ENCODE measurements at regions not wholly inside any gene's neighbourhood (a gene's known extent, or its start where the extent isn't known, plus 50 kb on each side); places are given as distances from the start of the nearest gene placed in this dataset.

- Histone ChIP-seq H2AFZ (ENCODE audit: insufficient read depth, low read depth, low read length, poor library complexity, severe bottlenecking) (no peak overlapping the region), H4K20me1 (ENCODE audit: control insufficient read depth, insufficient read depth, low read length, poor library complexity, severe bottlenecking) (no peaks in the 10 kb centered on the region), H3K36me3 (replicated peaks in 1 of 2; ENCODE audit: control extremely low read depth in 1 of 2, control insufficient read depth in 1 of 2, extremely low read depth in 1 of 2, insufficient read depth in 2 of 2, low read length in 1 of 2) (no peaks in the 10 kb centered on the region), H3K4me1 (ENCODE audit: control insufficient read depth in 2 of 2, insufficient read depth in 2 of 2, low read length in 2 of 2) (no peaks in the 10 kb centered on the region), H3K79me2 (ENCODE audit: control insufficient read depth, insufficient read depth, low read length) (no peaks in the 10 kb centered on the region), H3K27ac (ENCODE audit: low read length in 2 of 2) (no peak overlapping the region), H3K4me3 (ENCODE audit: control extremely low read depth in 1 of 5, extremely low read depth in 1 of 5, insufficient read depth in 1 of 5, low read depth in 2 of 5, low read length in 4 of 5) (no peak overlapping the region), H3K4me2 (replicated peaks; ENCODE audit: low read depth, low read length, poor library complexity, severe bottlenecking) (no peak overlapping the region), H3K27me3 (replicated peaks in 1 of 4; ENCODE audit: control extremely low read depth in 1 of 4, control insufficient read depth in 3 of 4, insufficient read depth in 4 of 4, low read length in 3 of 4) (no peaks in the 10 kb centered on the region), H3K9ac (ENCODE audit: low read length) (no peak overlapping the region), H3K9me3 (ENCODE audit: control extremely low read depth in 1 of 3, control insufficient read depth in 2 of 3, insufficient read depth in 1 of 3, low read length in 2 of 3) (no peaks in the 10 kb centered on the region)
- H3K27ac Mint-ChIP-seq: no peak overlapping the region
- DNase-seq (no peak), ATAC-seq (ENCODE audit: low read depth) (no peak)
- intact Hi-C loops (cut with micrococcal nuclease): no loop called here
- ChIA-PET CTCF (no interaction called here), POLR2A (no interaction called here)
- TF ChIP-seq, protein P1, sequence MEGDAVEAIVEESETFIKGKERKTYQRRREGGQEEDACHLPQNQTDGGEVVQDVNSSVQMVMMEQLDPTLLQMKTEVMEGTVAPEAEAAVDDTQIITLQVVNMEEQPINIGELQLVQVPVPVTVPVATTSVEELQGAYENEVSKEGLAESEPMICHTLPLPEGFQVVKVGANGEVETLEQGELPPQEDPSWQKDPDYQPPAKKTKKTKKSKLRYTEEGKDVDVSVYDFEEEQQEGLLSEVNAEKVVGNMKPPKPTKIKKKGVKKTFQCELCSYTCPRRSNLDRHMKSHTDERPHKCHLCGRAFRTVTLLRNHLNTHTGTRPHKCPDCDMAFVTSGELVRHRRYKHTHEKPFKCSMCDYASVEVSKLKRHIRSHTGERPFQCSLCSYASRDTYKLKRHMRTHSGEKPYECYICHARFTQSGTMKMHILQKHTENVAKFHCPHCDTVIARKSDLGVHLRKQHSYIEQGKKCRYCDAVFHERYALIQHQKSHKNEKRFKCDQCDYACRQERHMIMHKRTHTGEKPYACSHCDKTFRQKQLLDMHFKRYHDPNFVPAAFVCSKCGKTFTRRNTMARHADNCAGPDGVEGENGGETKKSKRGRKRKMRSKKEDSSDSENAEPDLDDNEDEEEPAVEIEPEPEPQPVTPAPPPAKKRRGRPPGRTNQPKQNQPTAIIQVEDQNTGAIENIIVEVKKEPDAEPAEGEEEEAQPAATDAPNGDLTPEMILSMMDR (IDR thresholded peaks at IDR 0.05): no peak
- no peak for TF ChIP-seq EZH2 (IDR thresholded peaks at IDR 0.05; ENCODE audit: borderline replicate concordance, insufficient read depth, low read depth, low read length, poor library complexity, severe bottlenecking)
- peaks cover 5% of the 10 kb centered on the region for H3K4me1 Mint-ChIP-seq
- H3K4me3 Mint-ChIP-seq: no peak overlapping the region
- no peaks in the 10 kb centered on the region for H3K9me3 Mint-ChIP-seq (ENCODE audit: insufficient read depth)
- no CpG with 5 or more reads among the region's 2 CpGs for WGBS (ENCODE audit: insufficient coverage)
- H3K27me3 Mint-ChIP-seq: no peaks in the 10 kb centered on the region
These were observed 162.1 kb upstream of the SOX5 start for GRCh38 chr12:24111616-24112015.

GRCh38 chr12:24111086-24111485 lies 161.6 kb upstream of the SOX5 start:
- Histone ChIP-seq H4K20me1 (ENCODE audit: control insufficient read depth, insufficient read depth, low read length, poor library complexity, severe bottlenecking) (no peaks in the 10 kb centered on the region), H3K79me2 (ENCODE audit: control insufficient read depth, insufficient read depth, low read length) (no peaks in the 10 kb centered on the region), H3K4me2 (replicated peaks; ENCODE audit: low read depth, low read length, poor library complexity, severe bottlenecking) (no peak overlapping the region), H3K27me3 (replicated peaks in 1 of 4; ENCODE audit: control extremely low read depth in 1 of 4, control insufficient read depth in 3 of 4, insufficient read depth in 4 of 4, low read length in 3 of 4) (no peaks in the 10 kb centered on the region), H3K4me1 (ENCODE audit: control insufficient read depth in 2 of 2, insufficient read depth in 2 of 2, low read length in 2 of 2) (no peaks in the 10 kb centered on the region), H3K4me3 (ENCODE audit: control extremely low read depth in 1 of 5, extremely low read depth in 1 of 5, insufficient read depth in 1 of 5, low read depth in 2 of 5, low read length in 4 of 5) (no peak overlapping the region), H2AFZ (ENCODE audit: insufficient read depth, low read depth, low read length, poor library complexity, severe bottlenecking) (no peak overlapping the region), H3K9me3 (ENCODE audit: control extremely low read depth in 1 of 3, control insufficient read depth in 2 of 3, insufficient read depth in 1 of 3, low read length in 2 of 3) (no peaks in the 10 kb centered on the region), H3K27ac (ENCODE audit: low read length in 2 of 2) (no peak overlapping the region), H3K36me3 (replicated peaks in 1 of 2; ENCODE audit: control extremely low read depth in 1 of 2, control insufficient read depth in 1 of 2, extremely low read depth in 1 of 2, insufficient read depth in 2 of 2, low read length in 1 of 2) (no peaks in the 10 kb centered on the region), H3K9ac (ENCODE audit: low read length) (no peak overlapping the region)
- no peak for ATAC-seq (ENCODE audit: low read depth)
- no peak overlapping the region for H3K4me3 Mint-ChIP-seq
- ChIA-PET CTCF (no interaction called here), POLR2A (no interaction called here)
- H3K4me1 Mint-ChIP-seq: peaks cover 5% of the 10 kb centered on the region
- no peak overlapping the region for H3K27ac Mint-ChIP-seq
- intact Hi-C loops (cut with micrococcal nuclease): no loop called here
- no peak for TF ChIP-seq EZH2 (IDR thresholded peaks at IDR 0.05; ENCODE audit: borderline replicate concordance, insufficient read depth, low read depth, low read length, poor library complexity, severe bottlenecking)
- TF ChIP-seq, protein P1 (IDR thresholded peaks at IDR 0.05): no peak
- WGBS (ENCODE audit: insufficient coverage): 100% methylated on average over 1 of the region's 1 CpG
- DNase-seq: no peak
- no peaks in the 10 kb centered on the region for H3K27me3 Mint-ChIP-seq
- no peaks in the 10 kb centered on the region for H3K9me3 Mint-ChIP-seq (ENCODE audit: insufficient read depth)
